Heart left ventricle (tissue), 13 donors: ENCODE measurements at regions not wholly inside any gene's neighbourhood (a gene's known extent, or its start where the extent isn't known, plus 50 kb on each side); places are given as distances from the start of the nearest gene placed in this dataset.

ENCODE experiments used
- POLR2A ChIP-seq, 2 donors: fragments of 450-650 bp; IDR thresholded peaks; one replicate each; pipeline ENCODE4 v1.6.1; 2017; ENCODE audit warnings: antibody characterized with exemption in 2 of 2, mild to moderate bottlenecking in 2 of 2, moderate library complexity in 2 of 2
- TF ChIP-seq, protein P1 (sequence below), 12 donors: fragments of 200-600 bp; sonication (generic) in 4 of 12; IDR thresholded peaks; one replicate each; pipeline versions ENCODE4 v1.5.0 to v1.8.0; 2018 to 2022; ENCODE audit warnings: antibody characterized with exemption in 12 of 12, mild to moderate bottlenecking in 5 of 12
- donor health status: ischemic (EF 13 %, LVEDD 7.1; RV severe dilation, severe dysfunction).
- donor health status: DM: no; HTN: yes; CAD: no.
- donor health status: DM: no; HTN: no; CAD: no.
- donor health status: ischemic (EF 25% LVEDD 6.9; RV normal size, moderate dysfunction).
- donor health status: ischemic (EF 25% LVEDD 5.7; RV mildly dilated, moderate dysfunction).
- donor health status: ischemic (EF 35%, LVEDD 5.7; RV mildly dilated, moderate dysfunction).
- donor health status: nonischemic (EF 11% LVEDD 7.7; RV severe dilation, severe dysfunction).
- donor health status: DM: yes; HTN: yes; CAD: no.
- donor health status: PGD.
- donor health status: ischemic (EF 29% LVEDD 5.4; RV normal size, mild dysfunction).
- donor health status: nonischemic (EF 23%, LVEDD 6.1; RV moderate dilation, normal function).

DNA sequence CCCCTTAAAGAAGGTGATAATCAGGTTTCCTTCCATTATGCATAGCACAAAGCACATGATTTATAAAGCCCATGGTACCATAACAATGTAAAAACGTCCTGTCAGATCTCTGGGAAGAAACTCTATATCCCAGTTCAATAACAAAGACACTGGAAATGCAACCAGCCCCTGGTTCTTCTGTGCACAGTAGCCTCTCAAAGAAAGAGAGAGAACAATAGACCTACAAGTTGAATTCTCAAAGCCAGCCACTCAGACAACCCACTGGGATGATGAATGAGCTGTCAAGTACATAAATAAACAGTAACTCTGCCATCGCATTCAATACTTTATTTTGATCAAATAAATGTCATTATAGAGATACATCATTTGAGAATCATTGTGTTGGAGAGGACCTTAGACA is 400.1 kb upstream of the CPEB2 start:
- TF ChIP-seq, protein P1, sequence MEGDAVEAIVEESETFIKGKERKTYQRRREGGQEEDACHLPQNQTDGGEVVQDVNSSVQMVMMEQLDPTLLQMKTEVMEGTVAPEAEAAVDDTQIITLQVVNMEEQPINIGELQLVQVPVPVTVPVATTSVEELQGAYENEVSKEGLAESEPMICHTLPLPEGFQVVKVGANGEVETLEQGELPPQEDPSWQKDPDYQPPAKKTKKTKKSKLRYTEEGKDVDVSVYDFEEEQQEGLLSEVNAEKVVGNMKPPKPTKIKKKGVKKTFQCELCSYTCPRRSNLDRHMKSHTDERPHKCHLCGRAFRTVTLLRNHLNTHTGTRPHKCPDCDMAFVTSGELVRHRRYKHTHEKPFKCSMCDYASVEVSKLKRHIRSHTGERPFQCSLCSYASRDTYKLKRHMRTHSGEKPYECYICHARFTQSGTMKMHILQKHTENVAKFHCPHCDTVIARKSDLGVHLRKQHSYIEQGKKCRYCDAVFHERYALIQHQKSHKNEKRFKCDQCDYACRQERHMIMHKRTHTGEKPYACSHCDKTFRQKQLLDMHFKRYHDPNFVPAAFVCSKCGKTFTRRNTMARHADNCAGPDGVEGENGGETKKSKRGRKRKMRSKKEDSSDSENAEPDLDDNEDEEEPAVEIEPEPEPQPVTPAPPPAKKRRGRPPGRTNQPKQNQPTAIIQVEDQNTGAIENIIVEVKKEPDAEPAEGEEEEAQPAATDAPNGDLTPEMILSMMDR (IDR thresholded peaks at IDR 0.05): no peak
- no peak for TF ChIP-seq POLR2A (IDR thresholded peaks at IDR 0.05)
